Heart left ventricle (tissue), 16 donors: ENCODE measurements at regions not wholly inside any gene's neighbourhood (a gene's known extent, or its start where the extent isn't known, plus 50 kb on each side); places are given as distances from the start of the nearest gene placed in this dataset.
"Not testable (repeated sequence)": the region's sequence is repeated elsewhere in the genome, so short reads cannot be mapped to it uniquely, and the experiment has no call there.

ENCODE experiments used
- ATAC-seq, 4 donors: fragments of 200-7000 bp; cut with Tn5 transposase; one replicate each; pipeline ENCODE4 v1.9.1; 2020 to 2022; ENCODE audit warnings: moderate library complexity in 4 of 4, mild to moderate bottlenecking in 3 of 4, moderate number of reproducible peaks in 1 of 4
- DNase-seq, 5 donors: peaks; one replicate each; pipeline ENCODE4 v3.0.0-alpha.2; 2020
- H3K27ac ChIP-seq, 12 donors: fragments of 200-600 bp; sonication (generic) in 4 of 12; one replicate each; pipeline versions ENCODE4 v1.5.0 to v1.8.0; 2016 to 2022; ENCODE audit warnings: mild to moderate bottlenecking in 2 of 12
- H3K27me3 ChIP-seq, 9 donors: fragments of 200-600 bp; sonication (generic) in 2 of 9; one replicate each; pipeline versions ENCODE4 v1.5.1 to v1.8.0; 2016 to 2022; ENCODE audit warnings: mild to moderate bottlenecking in 3 of 9
- H3K36me3 ChIP-seq, 9 donors: fragments of 200-600 bp; sonication (generic) in 2 of 9; one replicate each; pipeline versions ENCODE4 v1.5.0 to v1.8.0; 2018 to 2022; ENCODE audit warnings: mild to moderate bottlenecking in 2 of 9
- H3K4me1 ChIP-seq, 12 donors: fragments of 200-600 bp; sonication (generic) in 4 of 12; one replicate each; pipeline versions ENCODE4 v1.5.0 to v1.8.0; 2016 to 2022; ENCODE audit warnings: mild to moderate bottlenecking in 3 of 12
- H3K4me3 ChIP-seq, 12 donors: fragments of 200-600 bp; sonication (generic) in 4 of 12; one replicate each; pipeline versions ENCODE4 v1.5.0 to v1.8.0; 2017 to 2022; ENCODE audit warnings: mild to moderate bottlenecking in 9 of 12, moderate library complexity in 4 of 12
- H3K9me3 ChIP-seq, 12 donors: fragments of 200-600 bp; sonication (generic) in 4 of 12; one replicate each; pipeline versions ENCODE4 v1.5.0 to v1.8.0; 2016 to 2022; ENCODE audit warnings: mild to moderate bottlenecking in 1 of 12
- CTCF ChIP-seq, 12 donors: fragments of 200-600 bp; sonication (generic) in 4 of 12; IDR thresholded peaks; one replicate each; pipeline versions ENCODE4 v1.5.0 to v1.8.0; 2018 to 2022; ENCODE audit warnings: antibody characterized with exemption in 12 of 12, mild to moderate bottlenecking in 5 of 12
- POLR2A ChIP-seq, 2 donors: fragments of 450-650 bp; IDR thresholded peaks; one replicate each; pipeline ENCODE4 v1.6.1; 2017; ENCODE audit warnings: antibody characterized with exemption in 2 of 2, mild to moderate bottlenecking in 2 of 2, moderate library complexity in 2 of 2
- WGBS, 4 donors: extraction: QIAGEN DNeasy Blood & Tissue Kit in 2 of 4; methylation state at CpG; one replicate each; pipeline versions ENCODE4 v1.1.5 to v1.1.7; 2013 to 2018; 5-methylcytosine and 5-hydroxymethylcytosine counted together
- intact Hi-C, 10 donors: fragments of 100-400 bp; cut with DNase I; formaldehyde crosslinking; loops; one replicate each; pipeline versions ENCODE4 v1.11.1 to v1.14.2; 2022
- donor health status: ischemic (EF 13 %, LVEDD 7.1; RV severe dilation, severe dysfunction).
- donor health status: healthy with polysubstance abuse.
- donor health status: DM: no; HTN: yes; CAD: no.
- donor health status: DM: no; HTN: no; CAD: no.
- donor health status: ischemic (EF 25% LVEDD 6.9; RV normal size, moderate dysfunction).
- donor health status: ischemic (EF 25% LVEDD 5.7; RV mildly dilated, moderate dysfunction).
- donor health status: healthy.
- donor health status: DM: yes; HTN: yes; CAD: no.
- donor health status: ischemic (EF 35%, LVEDD 5.7; RV mildly dilated, moderate dysfunction).
- donor health status: nonischemic (EF 11% LVEDD 7.7; RV severe dilation, severe dysfunction).
- donor health status: DM: yes; HTN: yes; CAD: no.
- donor health status: PGD.
- donor health status: ischemic (EF 29% LVEDD 5.4; RV normal size, mild dysfunction).
- donor health status: nonischemic (EF 23%, LVEDD 6.1; RV moderate dilation, normal function).

- Histone ChIP-seq H3K27ac (peak overlapping the region in 4 of 12 donors; percentile 2 to 86 (median 44)), H3K27me3 (no peaks in the 10 kb centered on the region), H3K36me3 (no peaks in the 10 kb centered on the region), H3K4me1 (peaks cover 0 to 57% (median 25%) of the 10 kb centered on the region in 12 donors), H3K9me3 (no peaks in the 10 kb centered on the region), H3K4me3 (peak overlapping the region in 2 of 12 donors; percentile 25 to 43)
- DNase-seq = no peak
- intact Hi-C loops = loop anchor here in 1 of 10 donors (5.0 kb wide), 1 partner anchor 79 kb away; no protein-coding TSS in a partner anchor
- TF ChIP-seq CTCF (IDR thresholded peaks at IDR 0.05) (no peak), POLR2A (IDR thresholded peaks at IDR 0.05) (no peak)
- ATAC-seq = peak in 2 of 4 donors; percentile 8 to 33
- WGBS, 4 donors = 73 to 77% (median 73%) methylated on average over 10 of the region's 10 CpGs
Measured at GRCh38 chr15:31222773-31223341, 103.8 kb upstream of the KLF13 start.

GRCh38 chr15:31223478-31224350, 102.9 kb upstream of the KLF13 start:
- no peaks in the 10 kb centered on the region for H3K27me3 ChIP-seq
- no peaks in the 10 kb centered on the region for H3K36me3 ChIP-seq
- H3K9me3 ChIP-seq = no peaks in the 10 kb centered on the region
- H3K4me1 ChIP-seq = peaks cover 0 to 49% (median 25%) of the 10 kb centered on the region in 12 donors
- WGBS, 4 donors = 50 to 61% (median 58%) methylated on average over 32 to 42 of the region's 42 CpGs
- H3K4me3 ChIP-seq = peak overlapping the region in 10 of 12 donors; percentile 9 to 43 (median 20)
- DNase-seq = peak in 1 of 5 donors; percentile 45
- H3K27ac ChIP-seq = peak overlapping the region in 8 of 12 donors; percentile 2 to 86 (median 38)
- TF ChIP-seq POLR2A (IDR thresholded peaks at IDR 0.05) (no peak), CTCF (IDR thresholded peaks at IDR 0.05) (no peak)
- peak in 3 of 4 donors; percentile 48 to 49 (median 49) for ATAC-seq
- intact Hi-C loops = loop anchor here in 1 of 10 donors (5.0 kb wide), 1 partner anchor 79 kb away; no protein-coding TSS in a partner anchor

- not testable (repeated sequence) for H3K9me3 ChIP-seq, H3K36me3 ChIP-seq, DNase-seq, H3K4me3 ChIP-seq, H3K27me3 ChIP-seq, ATAC-seq
- Histone ChIP-seq H3K27ac (peak overlapping the region in 1 of 12 donors; percentile 86), H3K4me1 (peaks cover 0 to 39% (median 21%) of the 10 kb centered on the region in 12 donors)
- intact Hi-C loops = loop anchor here in 1 of 10 donors (5.0 kb wide), 1 partner anchor 78 kb away; no protein-coding TSS in a partner anchor
- WGBS, 4 donors = 49 to 54% (median 51%) methylated on average over 4 of the region's 4 CpGs
Measured at GRCh38 chr15:31224661-31225060, 102.0 kb upstream of the KLF13 start.

- intact Hi-C loops = no loop called here
- peak in 1 of 4 donors; percentile 4 for ATAC-seq
- TF ChIP-seq POLR2A (IDR thresholded peaks at IDR 0.05) (no peak), CTCF (IDR thresholded peaks at IDR 0.05) (no peak)
Measured at GRCh38 chr15:31225356-31225955, 101.2 kb upstream of the KLF13 start.

More at GRCh38 chr15:31225356-31225955, 101.2 kb upstream of the KLF13 start:
- Histone ChIP-seq H3K27ac (no peak overlapping the region), H3K4me1 (peaks cover 0 to 37% (median 21%) of the 10 kb centered on the region in 12 donors), H3K27me3 (no peaks in the 10 kb centered on the region), H3K36me3 (no peaks in the 10 kb centered on the region), H3K9me3 (no peaks in the 10 kb centered on the region), H3K4me3 (no peak overlapping the region)
- WGBS, 4 donors = 83 to 90% (median 88%) methylated on average over 18 of the region's 18 CpGs
- DNase-seq = no peak
